ENCODE measurements at regions not wholly inside any gene's neighbourhood (a gene's known extent, or its start where the extent isn't known, plus 50 kb on each side); places are given as distances from the start of the nearest gene placed in this dataset.
A peak's percentile ranks its signal among the peaks of the same experiment; 100 is the strongest.
"Not testable (repeated sequence)": the region's sequence is repeated elsewhere in the genome, so short reads cannot be mapped to it uniquely, and the experiment has no call there.

- DNase-seq (ENCODE audit: low read depth): no peak
- in situ Hi-C loops (cut with HindIII; ENCODE audit: low sequenced_read_pairs): loop anchor here (10.0 kb wide), 1 partner anchor 83 kb away; no protein-coding TSS in a partner anchor
- H3K4me3 ChIP-seq (ENCODE audit: low read depth, low read length): no peak overlapping the region
- TF ChIP-seq CTCF (IDR thresholded peaks at IDR 0.05; ENCODE audit: low read depth, low read length, missing control alignments): no peak
These were observed 244.4 kb upstream of the FOXN3 start for GRCh38 chr14:89661392-89661791.

- not testable (repeated sequence) for DNase-seq (ENCODE audit: low read depth); H3K4me3 ChIP-seq (ENCODE audit: low read depth, low read length)
- in situ Hi-C loops (cut with HindIII; ENCODE audit: low sequenced_read_pairs): loop anchor here (10.0 kb wide), 1 partner anchor 84 kb away; no protein-coding TSS in a partner anchor
These were observed 243.7 kb upstream of the FOXN3 start for GRCh38 chr14:89660625-89661233.

GRCh38 chr14:89660166-89660565, 243.1 kb upstream of the FOXN3 start:
- H3K4me3 ChIP-seq (ENCODE audit: low read depth, low read length): no peak overlapping the region
- no peak for DNase-seq (ENCODE audit: low read depth)
- in situ Hi-C loops (cut with HindIII; ENCODE audit: low sequenced_read_pairs): loop anchor here (10.0 kb wide), 1 partner anchor 85 kb away; no protein-coding TSS in a partner anchor
- no peak for TF ChIP-seq CTCF (IDR thresholded peaks at IDR 0.05; ENCODE audit: low read depth, low read length, missing control alignments)

- DNase-seq (ENCODE audit: low read depth): no peak
- in situ Hi-C loops (cut with HindIII; ENCODE audit: low sequenced_read_pairs): no loop called here
- H3K4me3 ChIP-seq (ENCODE audit: low read depth, low read length): no peak overlapping the region
- no peak for TF ChIP-seq CTCF (IDR thresholded peaks at IDR 0.05; ENCODE audit: low read depth, low read length, missing control alignments)
These were observed 242.1 kb upstream of the FOXN3 start for GRCh38 chr14:89658977-89659670.

- in situ Hi-C loops (cut with HindIII; ENCODE audit: low sequenced_read_pairs): no loop called here
These were observed 240.0 kb upstream of the FOXN3 start for GRCh38 chr14:89657014-89657413.

GRCh38 chr14:89654998-89655397, 238.0 kb upstream of the FOXN3 start:
- peak; percentile 18 for DNase-seq (ENCODE audit: low read depth)
- TF ChIP-seq CTCF (IDR thresholded peaks at IDR 0.05; ENCODE audit: low read depth, low read length, missing control alignments): no peak
- in situ Hi-C loops (cut with HindIII; ENCODE audit: low sequenced_read_pairs): no loop called here

More at GRCh38 chr14:89657014-89657413, 240.0 kb upstream of the FOXN3 start:
- no peak for DNase-seq (ENCODE audit: low read depth)
- no peak for TF ChIP-seq CTCF (IDR thresholded peaks at IDR 0.05; ENCODE audit: low read depth, low read length, missing control alignments)
- no peak overlapping the region for H3K4me3 ChIP-seq (ENCODE audit: low read depth, low read length)

GRCh38 chr14:89652352-89652751, 235.3 kb upstream of the FOXN3 start:
- no peak for DNase-seq (ENCODE audit: low read depth)
- in situ Hi-C loops (cut with HindIII; ENCODE audit: low sequenced_read_pairs): no loop called here
- H3K4me3 ChIP-seq (ENCODE audit: low read depth, low read length): no peak overlapping the region
- TF ChIP-seq CTCF (IDR thresholded peaks at IDR 0.05; ENCODE audit: low read depth, low read length, missing control alignments): no peak

More at GRCh38 chr14:89654998-89655397, 238.0 kb upstream of the FOXN3 start:
- no peak overlapping the region for H3K4me3 ChIP-seq (ENCODE audit: low read depth, low read length)
